HepG2 (cell line): ENCODE measurements at regions not wholly inside any gene's neighbourhood (a gene's known extent, or its start where the extent isn't known, plus 50 kb on each side); places are given as distances from the start of the nearest gene placed in this dataset.

Experiments used
- ATAC-seq: fragments of 200-7000 bp; cut with Tn5 transposase; 3 replicates; pipeline ENCODE4 v1.9.1; 2020; ENCODE audit warnings: mild to moderate bottlenecking, moderate library complexity
- BruUV-seq: library from RNA; stranded (reverse); fragments of 400-500 nt; replicated peaks from 2 replicates; lab custom pipeline; 2021; lab: Mats Ljungman, UMichigan
- CTCF ChIA-PET: fragments of 300-600 bp; formaldehyde crosslinking; extraction: SDS; loops from one replicate; lab custom pipeline; 2021; ENCODE audit warnings: low total read pairs, inconsistent platforms, low intra/inter-chr PET ratio; lab: Yijun Ruan, JAX
- POLR2A ChIA-PET: fragments of 350-600 bp; sonication (Branson Sonifier 250); formaldehyde crosslinking; loops from one replicate; lab custom pipeline; 2020; ENCODE audit warnings: antibody characterized with exemption, inconsistent platforms; lab: Yijun Ruan, JAX
- DNase-seq: peaks from one replicate; pipeline ENCODE4 v3.0.0-alpha.2; 2015; ENCODE audit warnings: low spot score
- FAIRE-seq: peaks from 3 replicates; lab custom pipeline; 2011; peaks lifted over from hg19 to GRCh38; lab: Jason Lieb, UNC
- H2AFZ ChIP-seq: one replicate; pipeline ENCODE4 v1.6.1; 2011; ENCODE audit warnings: low read length, inconsistent platforms
- H3K27ac ChIP-seq: fragments of 300-600 bp; 3 replicates; pipeline ENCODE4 v1.8.0; 2011; ENCODE audit warnings: mixed run types, mild to moderate bottlenecking, mixed read lengths, low read length, inconsistent platforms; ENCODE audit not compliant: insufficient read depth; ENCODE audit errors: extremely low read length
- H3K27me3 ChIP-seq, 2 experiments: fragments of 200-600 bp in 1 of 2; 2 replicates in 1 of 2; 3 replicates in 1 of 2; pipeline versions ENCODE4 v1.6.0 to v1.8.0; 2011; ENCODE audit warnings: low read length in 2 of 2, mild to moderate bottlenecking in 2 of 2, moderate library complexity in 2 of 2, inconsistent platforms in 1 of 2; ENCODE audit not compliant: insufficient read depth in 2 of 2, control insufficient read depth in 1 of 2
- H3K36me3 ChIP-seq, 2 experiments: fragments of 200-600 bp in 1 of 2; replicated peaks in 1 of 2; 2 replicates in 1 of 2; 3 replicates in 1 of 2; pipeline versions ENCODE4 v1.5.1 to v1.8.0; 2011; ENCODE audit warnings: low read length in 2 of 2, inconsistent platforms in 1 of 2; ENCODE audit not compliant: insufficient read depth in 2 of 2, control insufficient read depth in 1 of 2
- H3K4me1 ChIP-seq: 2 replicates; pipeline ENCODE4 v1.5.1; 2012; ENCODE audit warnings: low read length, inconsistent platforms; ENCODE audit not compliant: insufficient read depth
- H3K4me2 ChIP-seq: 2 replicates; pipeline ENCODE4 v1.6.0; 2011; ENCODE audit warnings: low read depth, low read length, inconsistent platforms
- H3K4me3 ChIP-seq, 3 experiments: fragments of 200-600 bp in 1 of 3; sonication (generic), shearing (Covaris generic) in 1 of 3; replicated peaks in 1 of 3; 2 replicates each; pipeline ENCODE4 v1.5.1; 2011 to 2016; ENCODE audit warnings: low read length in 3 of 3, inconsistent platforms in 2 of 3, low read depth in 2 of 3, mild to moderate bottlenecking in 2 of 3, control low read depth in 1 of 3, mixed read lengths in 1 of 3; ENCODE audit not compliant: insufficient read depth in 1 of 3
- H3K79me2 ChIP-seq: one replicate; pipeline ENCODE4 v1.6.1; 2011; ENCODE audit warnings: low read length, inconsistent platforms; ENCODE audit not compliant: insufficient read depth
- H3K9ac ChIP-seq: 2 replicates; pipeline ENCODE4 v1.6.0; 2011; ENCODE audit warnings: mild to moderate bottlenecking, low read depth, low read length, inconsistent platforms; ENCODE audit not compliant: insufficient read depth
- H3K9me3 ChIP-seq: 2 replicates; pipeline ENCODE4 v1.5.1; 2012; ENCODE audit warnings: mild to moderate bottlenecking, low read length
- H4K20me1 ChIP-seq: 2 replicates; pipeline ENCODE4 v1.6.0; 2011; ENCODE audit warnings: inconsistent platforms, mild to moderate bottlenecking, low read length, moderate library complexity; ENCODE audit not compliant: insufficient read depth
- CEBPB ChIP-seq: IDR thresholded peaks from 2 replicates; pipeline ENCODE4 v1.6.1; 2011; ENCODE audit warnings: low read depth, low read length, improper control_type of control experiment, borderline replicate concordance
- NFKBIZ ChIP-seq: IDR thresholded peaks from 2 replicates; pipeline ENCODE4 v1.6.1; 2018; ENCODE audit warnings: missing genetic modification reagents, missing compliant biosample characterization
- PHB2 ChIP-seq: fragments of 450-650 bp; IDR thresholded peaks from 2 replicates; pipeline ENCODE4 v1.6.1; 2018; ENCODE audit not compliant: partially characterized antibody
- STAG1 ChIP-seq: sonication (generic); formaldehyde crosslinking; IDR thresholded peaks from 2 replicates; pipeline ENCODE4 v1.4.0; 2020; ENCODE audit warnings: missing genetic modification reagents
- TGIF2 ChIP-seq: IDR thresholded peaks from 2 replicates; pipeline ENCODE4 v1.6.1; 2016; ENCODE audit warnings: control low read depth, missing compliant biosample characterization
- ZNF232 ChIP-seq: sonication (generic); formaldehyde crosslinking; IDR thresholded peaks from 2 replicates; pipeline ENCODE4 v1.4.0; 2020; ENCODE audit warnings: missing genetic modification reagents, borderline replicate concordance
- ZNF496 ChIP-seq: sonication (generic); formaldehyde crosslinking; IDR thresholded peaks from 2 replicates; pipeline ENCODE4 v1.8.1; 2023; ENCODE audit warnings: mild to moderate bottlenecking, moderate library complexity, missing genetic modification reagents; ENCODE audit not compliant: insufficient replicate concordance
- WGBS: methylation state at CpG from one replicate; pipeline ENCODE4 v1.1.6; 2017; ENCODE audit warnings: low lambda C conversion rate; 5-methylcytosine and 5-hydroxymethylcytosine counted together
- in situ Hi-C: cut with HindIII; loops from 2 replicates; pipeline ENCODE4 v1.10.0; 2017; ENCODE audit warnings: low pct_unique_long_range_greater_than_20kb; ENCODE audit not compliant: extremely low pct_ligation_motif_present
- intact Hi-C: fragments of 100-400 bp; cut with micrococcal nuclease; formaldehyde crosslinking; loops from one replicate; pipeline ENCODE4 v1.10.0; 2022; ENCODE audit not compliant: unreplicated experiment
- TF ChIP-seq, protein P1 (sequence below): sonication (generic); formaldehyde crosslinking; IDR thresholded peaks from 2 replicates; pipeline ENCODE4 v1.8.0; 2022; ENCODE audit warnings: missing genetic modification reagents, mild to moderate bottlenecking, inconsistent platforms, borderline replicate concordance
- TF ChIP-seq, protein P2 (sequence below): sonication (generic); formaldehyde crosslinking; IDR thresholded peaks from 2 replicates; pipeline ENCODE4 v1.5.1; 2020; ENCODE audit warnings: mild to moderate bottlenecking, missing genetic modification reagents

DNA sequence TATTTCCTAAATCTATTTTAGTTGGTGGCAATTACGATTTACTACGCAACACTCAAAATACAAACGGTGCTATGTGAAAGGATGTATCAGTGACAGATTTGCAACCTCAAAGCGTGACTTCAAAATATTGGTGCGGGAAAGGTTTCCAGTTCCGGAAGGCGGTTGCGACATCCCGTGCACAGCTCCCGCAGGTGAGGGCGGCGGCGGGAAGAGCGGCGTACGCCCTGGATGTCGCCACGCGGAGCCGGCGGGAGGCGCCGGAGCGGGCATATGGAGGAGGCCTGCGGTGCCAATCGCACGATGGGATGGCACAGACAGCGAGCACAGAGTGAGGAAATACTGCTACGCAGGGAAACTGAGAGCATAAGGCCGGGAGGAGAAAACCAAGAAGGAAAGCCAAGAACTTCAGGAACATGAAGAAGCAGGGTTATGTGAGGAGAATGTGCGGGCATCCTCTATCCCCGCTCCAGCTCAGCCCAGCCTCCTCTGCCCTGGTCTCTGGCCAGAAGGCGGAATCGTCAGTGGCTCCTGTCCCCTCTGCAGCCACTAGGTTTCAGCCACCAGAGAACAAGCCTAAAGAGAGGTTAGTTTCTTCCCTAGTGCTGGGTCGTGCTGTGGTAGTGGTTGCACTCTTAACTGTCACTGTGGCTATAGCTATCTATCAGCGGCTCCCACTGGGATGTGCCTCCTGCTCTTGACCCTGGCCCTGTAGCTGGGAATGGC, 378.1 kb upstream of the TLE4 start:
- intact Hi-C loops: no loop called here
- Histone ChIP-seq H3K4me2 (no peak overlapping the region), H3K4me3 (no peak overlapping the region), H4K20me1 (no peaks in the 10 kb centered on the region), H3K27me3 (no peaks in the 10 kb centered on the region), H3K36me3 (no peaks in the 10 kb centered on the region), H3K79me2 (no peaks in the 10 kb centered on the region), H3K9me3 (no peaks in the 10 kb centered on the region), H3K9ac (no peak overlapping the region), H2AFZ (no peak overlapping the region), H3K27ac (no peak overlapping the region), H3K4me1 (no peaks in the 10 kb centered on the region)
- ATAC-seq: no peak
- no TSS peak for BruUV-seq
- DNase-seq: no peak
- ChIA-PET CTCF (no interaction called here), POLR2A (no interaction called here)
- WGBS: 65% methylated on average over 34 of the region's 36 CpGs
- no peak for FAIRE-seq
- in situ Hi-C loops: no loop called here
- no peak for TF ChIP-seq PHB2
- TF ChIP-seq CEBPB: peak; percentile 50; the same call in 1 of the 2 replicates
- TF ChIP-seq, protein P1, sequence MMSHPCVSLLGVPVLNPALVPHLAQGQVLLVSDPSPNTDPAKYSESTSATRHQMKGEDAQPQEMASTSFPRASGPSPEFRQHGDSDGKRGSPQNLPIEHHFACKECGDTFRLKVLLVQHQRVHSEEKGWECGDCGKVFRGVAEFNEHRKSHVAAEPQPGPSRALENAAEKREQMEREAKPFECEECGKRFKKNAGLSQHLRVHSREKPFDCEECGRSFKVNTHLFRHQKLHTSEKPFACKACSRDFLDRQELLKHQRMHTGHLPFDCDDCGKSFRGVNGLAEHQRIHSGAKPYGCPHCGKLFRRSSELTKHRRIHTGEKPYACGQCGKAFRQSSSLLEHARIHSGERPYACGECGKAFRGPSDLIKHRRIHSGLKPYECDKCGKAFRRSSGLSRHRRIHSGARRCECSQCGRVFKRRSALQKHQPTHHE (CRISPR knock-in tag): no peak

DNA sequence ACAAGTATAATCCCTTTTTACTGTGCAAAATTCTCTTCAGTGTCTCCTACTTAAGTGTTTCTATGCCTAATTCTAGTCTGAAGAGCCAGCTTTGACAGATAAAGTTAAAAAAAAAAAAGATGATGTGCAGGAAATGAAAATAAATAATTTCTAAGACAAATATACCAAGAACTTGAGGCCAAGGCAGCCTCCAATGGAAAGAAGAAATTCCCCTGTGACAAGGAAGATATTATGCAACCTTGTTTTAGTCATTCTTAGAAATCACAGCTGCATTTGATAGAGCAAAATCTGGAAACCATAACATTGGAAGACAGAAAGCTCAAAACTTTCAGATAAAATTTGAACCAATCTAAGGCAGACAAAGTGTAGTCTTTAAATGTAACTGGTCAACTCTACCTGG, 375.9 kb upstream of the TLE4 start:
- no peaks in the 10 kb centered on the region for H3K27me3 ChIP-seq
- H3K4me1 ChIP-seq: no peaks in the 10 kb centered on the region
- ATAC-seq: no peak
- no peak for FAIRE-seq
- intact Hi-C loops (no loop called here), in situ Hi-C loops (no loop called here)
- CTCF ChIA-PET: no interaction called here
- H3K36me3 ChIP-seq: no peaks in the 10 kb centered on the region
- H3K4me2 ChIP-seq: no peak overlapping the region
- H4K20me1 ChIP-seq: no peaks in the 10 kb centered on the region
- H3K9ac ChIP-seq: no peak overlapping the region
- no peaks in the 10 kb centered on the region for H3K9me3 ChIP-seq
- POLR2A ChIA-PET: no interaction called here
- TF ChIP-seq ZNF496 (CRISPR knock-in tag) (no peak), ZNF232 (CRISPR knock-in tag) (no peak), STAG1 (CRISPR knock-in tag) (no peak), NFKBIZ (no peak), TGIF2 (no peak)
- TF ChIP-seq, protein P2, sequence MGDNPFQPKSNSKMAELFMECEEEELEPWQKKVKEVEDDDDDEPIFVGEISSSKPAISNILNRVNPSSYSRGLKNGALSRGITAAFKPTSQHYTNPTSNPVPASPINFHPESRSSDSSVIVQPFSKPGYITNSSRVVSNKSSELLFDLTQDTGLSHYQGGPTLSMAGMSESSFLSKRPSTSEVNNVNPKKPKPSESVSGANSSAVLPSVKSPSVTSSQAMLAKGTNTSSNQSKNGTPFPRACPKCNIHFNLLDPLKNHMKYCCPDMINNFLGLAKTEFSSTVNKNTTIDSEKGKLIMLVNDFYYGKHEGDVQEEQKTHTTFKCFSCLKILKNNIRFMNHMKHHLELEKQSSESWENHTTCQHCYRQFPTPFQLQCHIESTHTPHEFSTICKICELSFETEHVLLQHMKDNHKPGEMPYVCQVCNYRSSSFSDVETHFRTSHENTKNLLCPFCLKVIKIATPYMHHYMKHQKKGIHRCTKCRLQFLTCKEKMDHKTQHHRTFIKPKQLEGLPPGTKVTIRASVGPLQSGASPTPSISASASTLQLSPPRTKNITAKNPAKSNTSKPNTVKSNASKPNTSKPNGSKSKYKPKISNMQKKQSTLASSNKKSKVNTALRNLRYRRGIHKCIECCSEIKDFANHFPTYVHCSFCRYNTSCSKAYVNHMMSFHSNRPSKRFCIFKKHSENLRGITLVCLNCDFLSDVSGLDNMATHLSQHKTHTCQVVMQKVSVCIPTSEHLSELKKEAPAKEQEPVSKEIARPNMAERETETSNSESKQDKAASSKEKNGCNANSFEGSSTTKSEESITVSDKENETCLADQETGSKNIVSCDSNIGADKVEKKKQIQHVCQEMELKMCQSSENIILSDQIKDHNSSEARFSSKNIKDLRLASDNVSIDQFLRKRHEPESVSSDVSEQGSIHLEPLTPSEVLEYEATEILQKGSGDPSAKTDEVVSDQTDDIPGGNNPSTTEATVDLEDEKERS (CRISPR knock-in tag): no peak
- TF ChIP-seq, all 625 proteins: peak for 0
- Histone ChIP-seq H3K27ac (no peak overlapping the region), H3K79me2 (no peaks in the 10 kb centered on the region), H2AFZ (no peak overlapping the region), H3K4me3 (no peak overlapping the region)
- no TSS peak for BruUV-seq
- DNase-seq: no peak
